Transverse colon (tissue), 4 donors: ENCODE measurements at regions not wholly inside any gene's neighbourhood (a gene's known extent, or its start where the extent isn't known, plus 50 kb on each side); places are given as distances from the start of the nearest gene placed in this dataset.

Experiments used
- CTCF ChIP-seq, 5 experiments: fragments of 200-600 bp in 3 of 5; fragments of 450-650 bp in 2 of 5; sonication (generic) in 3 of 5; IDR thresholded peaks; 1 replicate in 2 of 5; 2 replicates in 3 of 5; pipeline ENCODE4 v1.5.1; 2016 to 2017; ENCODE audit warnings: antibody characterized with exemption in 5 of 5, inconsistent platforms in 3 of 5, mild to moderate bottlenecking in 2 of 5, moderate library complexity in 1 of 5
- EP300 ChIP-seq: sonication (generic); formaldehyde crosslinking; IDR thresholded peaks from one replicate; pipeline ENCODE4 v1.6.1; 2017; ENCODE audit warnings: antibody characterized with exemption, low read depth
- POLR2A ChIP-seq: fragments of 450-650 bp; IDR thresholded peaks from one replicate; pipeline ENCODE4 v1.6.1; 2016; ENCODE audit warnings: antibody characterized with exemption, mild to moderate bottlenecking, moderate library complexity
- POLR2AphosphoS5 ChIP-seq, 3 donors: sonication (generic); formaldehyde crosslinking; IDR thresholded peaks; one replicate each; pipeline ENCODE4 v1.6.1; 2016; ENCODE audit warnings: antibody characterized with exemption in 3 of 3

- no peak for TF ChIP-seq CTCF (IDR thresholded peaks at IDR 0.05)
- TF ChIP-seq EP300, result no peak
- TF ChIP-seq POLR2A, result no peak
- TF ChIP-seq POLR2AphosphoS5 (IDR thresholded peaks at IDR 0.05), result no peak
Measured at GRCh38 chr2:136377423-136378382, 259.8 kb upstream of the CXCR4 start.
